Stimulated activated naive B cell treated with anti-CD40 and anti-IgM and Interleukin-4, amounts not matched to agents 10 μg/mL and 1 μg/mL and 100 μg/mL, for 72 hours (primary cell): ENCODE measurements at regions not wholly inside any gene's neighbourhood (a gene's known extent, or its start where the extent isn't known, plus 50 kb on each side); places are given as distances from the start of the nearest gene placed in this dataset.

Experiments used
- ATAC-seq, 2 donors: fragments of 150-1000 bp; cut with Tn5 transposase; replicated peaks; 2 replicates each; pipeline ENCODE4 v1.10.0; 2021; ENCODE audit warnings: moderate library complexity in 1 of 2
- DNase-seq: peaks from one replicate; pipeline ENCODE4 v3.0.0; 2021
- H3K27ac Mint-ChIP-seq: one replicate; pipeline ENCODE4 v1.8.0; 2022; ENCODE audit warnings: mild to moderate bottlenecking, mixed read lengths
- H3K27me3 Mint-ChIP-seq, 2 donors: one replicate each; pipeline ENCODE4 v1.8.0; 2022; ENCODE audit warnings: mixed read lengths in 2 of 2
- H3K36me3 Mint-ChIP-seq, 2 donors: one replicate each; pipeline ENCODE4 v1.8.0; 2022; ENCODE audit warnings: mixed read lengths in 2 of 2, mild to moderate bottlenecking in 1 of 2
- H3K4me1 Mint-ChIP-seq, 2 donors: one replicate each; pipeline ENCODE4 v1.8.0; 2022; ENCODE audit warnings: mixed read lengths in 2 of 2, mild to moderate bottlenecking in 1 of 2
- H3K4me3 Mint-ChIP-seq, 2 donors: one replicate each; pipeline ENCODE4 v1.8.0; 2022; ENCODE audit warnings: mild to moderate bottlenecking in 2 of 2, mixed read lengths in 2 of 2, moderate library complexity in 1 of 2
- H3K9me3 Mint-ChIP-seq, 2 donors: one replicate each; pipeline ENCODE4 v1.8.0; 2022; ENCODE audit warnings: mixed read lengths in 2 of 2, mild to moderate bottlenecking in 1 of 2

- ATAC-seq (no peak), DNase-seq (no peak)
- H3K27me3 Mint-ChIP-seq, result no peaks in the 10 kb centered on the region
- no peak overlapping the region for H3K4me3 Mint-ChIP-seq
- H3K4me1 Mint-ChIP-seq, result no peaks in the 10 kb centered on the region
- H3K9me3 Mint-ChIP-seq, result peaks cover 0 to 6% of the 10 kb centered on the region in 2 donors
- H3K27ac Mint-ChIP-seq, result no peak overlapping the region
- no peaks in the 10 kb centered on the region for H3K36me3 Mint-ChIP-seq
Measured at GRCh38 chr14:38752341-38752740, 350.7 kb downstream of the SEC23A start.

DNA sequence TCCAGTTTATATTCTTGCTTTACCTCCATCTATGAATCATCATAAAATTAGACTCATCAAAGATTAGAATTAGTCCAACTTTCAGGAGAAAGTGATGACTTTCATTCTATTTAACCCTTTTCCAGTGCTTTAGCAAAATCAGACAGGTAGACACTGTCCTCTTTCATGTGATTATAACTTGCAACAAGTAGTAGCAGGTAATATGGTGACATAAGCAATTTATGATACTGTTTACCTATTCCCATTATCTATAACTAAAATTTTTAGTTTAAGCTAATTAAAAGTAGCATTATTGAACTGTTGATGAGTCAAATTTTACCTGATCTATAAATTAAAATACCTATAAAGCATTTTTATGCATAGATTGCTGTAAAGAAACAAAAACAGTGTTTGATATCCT is 351.6 kb downstream of the SEC23A start:
- no peaks in the 10 kb centered on the region for H3K36me3 Mint-ChIP-seq
- ATAC-seq, result no peak
- no peak overlapping the region for H3K27ac Mint-ChIP-seq
- DNase-seq, result no peak
- H3K4me1 Mint-ChIP-seq, result no peaks in the 10 kb centered on the region
- no peak overlapping the region for H3K4me3 Mint-ChIP-seq
- H3K9me3 Mint-ChIP-seq, result peaks cover 0 to 6% of the 10 kb centered on the region in 2 donors
- H3K27me3 Mint-ChIP-seq, result no peaks in the 10 kb centered on the region

- Mint-ChIP-seq H3K27me3 (no peaks in the 10 kb centered on the region), H3K4me1 (no peaks in the 10 kb centered on the region), H3K27ac (no peak overlapping the region), H3K36me3 (no peaks in the 10 kb centered on the region), H3K9me3 (peaks cover 0 to 1% of the 10 kb centered on the region in 2 donors), H3K4me3 (no peak overlapping the region)
- no peak for ATAC-seq
- no peak for DNase-seq
Measured at GRCh38 chr14:38749936-38750335, 353.1 kb downstream of the SEC23A start.

GRCh38 chr14:38745861-38746260 is 357.2 kb downstream of the SEC23A start:
- no peak overlapping the region for H3K4me3 Mint-ChIP-seq
- no peak for ATAC-seq
- no peaks in the 10 kb centered on the region for H3K36me3 Mint-ChIP-seq
- peaks cover 1 to 5% of the 10 kb centered on the region in 2 donors for H3K4me1 Mint-ChIP-seq
- no peak for DNase-seq
- peaks cover 0 to 5% of the 10 kb centered on the region in 2 donors for H3K9me3 Mint-ChIP-seq
- no peak overlapping the region for H3K27ac Mint-ChIP-seq
- H3K27me3 Mint-ChIP-seq, result no peaks in the 10 kb centered on the region

- no peaks in the 10 kb centered on the region for H3K27me3 Mint-ChIP-seq
- H3K4me1 Mint-ChIP-seq, result peaks cover 1 to 5% of the 10 kb centered on the region in 2 donors
- peaks cover 0 to 5% of the 10 kb centered on the region in 2 donors for H3K9me3 Mint-ChIP-seq
- H3K27ac Mint-ChIP-seq, result no peak overlapping the region
- no peaks in the 10 kb centered on the region for H3K36me3 Mint-ChIP-seq
- DNase-seq (no peak), ATAC-seq (no peak)
- no peak overlapping the region for H3K4me3 Mint-ChIP-seq
Measured at GRCh38 chr14:38743966-38744584, 359.0 kb downstream of the SEC23A start.

- Mint-ChIP-seq H3K27ac (no peak overlapping the region), H3K27me3 (no peaks in the 10 kb centered on the region), H3K4me3 (no peak overlapping the region), H3K4me1 (no peaks in the 10 kb centered on the region), H3K36me3 (no peaks in the 10 kb centered on the region), H3K9me3 (peaks cover 0 to 3% of the 10 kb centered on the region in 2 donors)
- ATAC-seq (no peak), DNase-seq (no peak)
Measured at GRCh38 chr14:38737686-38738407, 365.2 kb downstream of the SEC23A start.

DNA sequence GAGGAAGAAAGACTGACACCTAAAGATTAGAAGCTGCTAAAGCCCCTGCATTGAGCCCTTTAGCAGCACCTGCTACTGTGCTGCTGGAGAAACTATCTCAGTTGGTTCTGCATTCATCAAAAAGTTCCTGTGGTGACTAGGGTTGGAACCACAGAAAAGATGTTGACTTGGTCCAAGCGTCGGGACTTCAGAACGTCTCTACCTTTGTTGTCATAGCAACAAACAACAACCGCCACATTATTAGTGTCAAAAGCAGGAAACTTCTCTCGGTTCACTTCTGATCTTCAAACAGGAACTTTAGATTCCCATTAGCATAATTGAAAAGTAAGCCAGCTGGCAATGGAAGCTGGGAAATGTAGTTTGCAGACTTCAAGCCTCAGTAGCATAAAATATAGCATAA is 368.0 kb downstream of the SEC23A start:
- Mint-ChIP-seq H3K27me3 (no peaks in the 10 kb centered on the region), H3K36me3 (no peaks in the 10 kb centered on the region), H3K27ac (no peak overlapping the region), H3K4me1 (no peaks in the 10 kb centered on the region), H3K9me3 (peaks cover 0 to 2% of the 10 kb centered on the region in 2 donors), H3K4me3 (no peak overlapping the region)
- ATAC-seq, result no peak
- no peak for DNase-seq

DNA sequence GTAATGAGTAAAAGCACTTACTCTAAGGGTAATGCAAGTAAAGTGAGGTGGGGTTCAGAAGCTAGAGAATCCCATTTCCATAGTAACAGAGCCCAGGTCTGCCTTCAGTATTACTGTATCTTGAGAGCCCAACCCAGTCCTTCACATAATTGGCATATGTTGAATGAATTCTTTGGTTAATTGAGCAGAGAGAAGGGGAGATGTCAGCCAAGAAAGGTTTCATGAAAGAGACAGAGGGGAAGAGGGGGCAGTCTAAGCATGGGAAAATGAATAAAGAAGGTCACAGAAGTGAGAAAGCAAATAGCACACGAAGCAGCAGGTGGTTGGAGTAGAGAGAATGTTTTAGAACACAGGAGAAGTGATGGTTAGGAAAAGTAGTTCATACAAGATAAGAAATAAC is 371.1 kb downstream of the SEC23A start:
- DNase-seq (no peak), ATAC-seq (no peak)
- Mint-ChIP-seq H3K27ac (no peak overlapping the region), H3K9me3 (peaks cover 0 to 2% of the 10 kb centered on the region in 2 donors), H3K4me3 (no peak overlapping the region), H3K36me3 (no peaks in the 10 kb centered on the region), H3K27me3 (no peaks in the 10 kb centered on the region), H3K4me1 (no peaks in the 10 kb centered on the region)

GRCh38 chr14:38730420-38730819 is 372.6 kb downstream of the SEC23A start:
- no peaks in the 10 kb centered on the region for H3K27me3 Mint-ChIP-seq
- H3K9me3 Mint-ChIP-seq, result peaks cover 0 to 2% of the 10 kb centered on the region in 2 donors
- no peak overlapping the region for H3K4me3 Mint-ChIP-seq
- ATAC-seq (no peak), DNase-seq (no peak)
- H3K4me1 Mint-ChIP-seq, result no peaks in the 10 kb centered on the region
- no peak overlapping the region for H3K27ac Mint-ChIP-seq
- no peaks in the 10 kb centered on the region for H3K36me3 Mint-ChIP-seq

DNA sequence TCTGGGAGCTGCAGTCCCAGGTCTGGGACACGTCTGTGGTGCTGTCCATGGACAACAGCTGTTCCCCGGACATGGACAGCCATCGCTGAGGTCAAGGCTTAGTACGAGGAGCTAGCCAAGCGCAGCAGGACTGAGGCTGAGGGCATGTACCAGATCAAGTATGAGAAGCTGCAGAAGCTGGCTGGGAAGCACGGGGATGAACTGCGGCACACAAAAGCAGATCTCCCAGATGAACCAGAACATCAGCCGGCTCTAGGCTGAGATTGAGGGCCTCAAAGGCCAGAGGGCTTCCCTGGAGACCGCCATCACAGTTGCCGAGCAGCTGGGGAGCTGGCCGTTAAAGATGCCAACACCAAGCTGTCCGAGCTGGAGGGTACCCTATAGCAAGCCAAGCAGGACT is 375.3 kb downstream of the SEC23A start:
- Mint-ChIP-seq H3K4me1 (no peaks in the 10 kb centered on the region), H3K27ac (no peak overlapping the region), H3K9me3 (no peaks in the 10 kb centered on the region), H3K4me3 (no peak overlapping the region), H3K27me3 (no peaks in the 10 kb centered on the region), H3K36me3 (no peaks in the 10 kb centered on the region)
- DNase-seq (no peak), ATAC-seq (no peak)

GRCh38 chr14:38724621-38725020 is 378.4 kb downstream of the SEC23A start:
- no peak overlapping the region for H3K4me3 Mint-ChIP-seq

DNA sequence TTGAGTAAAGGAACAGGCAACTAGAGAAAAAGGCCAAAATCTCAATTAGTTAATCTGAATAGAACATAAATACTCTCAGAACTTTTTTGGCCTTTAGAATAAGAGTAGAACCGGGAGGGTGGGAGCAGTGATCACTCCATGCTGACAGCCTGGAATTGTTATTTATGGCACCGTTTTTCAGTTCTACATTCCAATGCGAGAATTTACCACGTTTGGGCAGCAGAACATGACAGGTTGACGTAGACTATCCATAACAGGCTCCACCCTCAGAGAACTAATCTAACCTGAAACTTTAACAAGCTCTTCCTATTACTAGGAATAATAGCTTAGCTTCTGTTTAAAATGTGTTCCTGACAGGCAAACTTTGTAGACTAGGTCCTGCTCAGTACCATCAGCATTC is 379.1 kb downstream of the SEC23A start:
- DNase-seq (no peak), ATAC-seq (no peak)
- no peak overlapping the region for H3K27ac Mint-ChIP-seq
- H3K4me3 Mint-ChIP-seq, result no peak overlapping the region
- no peaks in the 10 kb centered on the region for H3K9me3 Mint-ChIP-seq
- H3K4me1 Mint-ChIP-seq, result no peaks in the 10 kb centered on the region
- no peaks in the 10 kb centered on the region for H3K36me3 Mint-ChIP-seq
- H3K27me3 Mint-ChIP-seq, result no peaks in the 10 kb centered on the region

More at GRCh38 chr14:38724621-38725020, 378.4 kb downstream of the SEC23A start:
- H3K9me3 Mint-ChIP-seq, result no peaks in the 10 kb centered on the region
- DNase-seq (no peak), ATAC-seq (no peak)
- no peak overlapping the region for H3K27ac Mint-ChIP-seq
- H3K36me3 Mint-ChIP-seq, result no peaks in the 10 kb centered on the region
- no peaks in the 10 kb centered on the region for H3K27me3 Mint-ChIP-seq
- no peaks in the 10 kb centered on the region for H3K4me1 Mint-ChIP-seq

DNA sequence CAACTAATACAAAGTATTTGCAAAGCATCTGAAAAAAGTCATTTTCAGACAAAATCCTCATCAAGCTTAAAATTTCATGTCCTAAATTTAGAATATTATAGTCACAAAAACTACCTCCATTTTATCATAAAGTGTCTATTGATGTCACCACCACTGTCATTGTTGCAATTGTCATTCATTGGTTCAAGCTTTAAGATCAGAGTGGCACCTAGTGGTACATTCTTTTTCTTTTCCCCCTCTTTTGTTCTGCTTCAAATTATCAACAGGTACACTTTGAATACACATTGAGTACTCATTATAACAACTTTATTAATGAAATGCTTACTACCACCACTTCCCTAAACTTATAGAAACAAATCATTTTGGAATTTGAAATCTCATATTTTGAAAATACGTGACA is 379.8 kb downstream of the SEC23A start:
- H3K36me3 Mint-ChIP-seq, result no peaks in the 10 kb centered on the region
- no peak overlapping the region for H3K27ac Mint-ChIP-seq
- no peak for DNase-seq
- H3K27me3 Mint-ChIP-seq, result no peaks in the 10 kb centered on the region
- no peaks in the 10 kb centered on the region for H3K4me1 Mint-ChIP-seq
- no peak overlapping the region for H3K4me3 Mint-ChIP-seq
- H3K9me3 Mint-ChIP-seq, result no peaks in the 10 kb centered on the region
- ATAC-seq, result no peak

GRCh38 chr14:38721822-38722431 is 381.1 kb downstream of the SEC23A start:
- Mint-ChIP-seq H3K27me3 (no peaks in the 10 kb centered on the region), H3K27ac (no peak overlapping the region), H3K9me3 (no peaks in the 10 kb centered on the region), H3K4me3 (no peak overlapping the region), H3K36me3 (no peaks in the 10 kb centered on the region), H3K4me1 (peaks cover 0 to 4% of the 10 kb centered on the region in 2 donors)
- ATAC-seq (peak; percentile 74 to 77), DNase-seq (peak; percentile 14)

- Mint-ChIP-seq H3K36me3 (no peaks in the 10 kb centered on the region), H3K9me3 (no peaks in the 10 kb centered on the region), H3K27me3 (no peaks in the 10 kb centered on the region), H3K4me3 (no peak overlapping the region), H3K4me1 (peaks cover 0 to 4% of the 10 kb centered on the region in 2 donors), H3K27ac (no peak overlapping the region)
- DNase-seq, result no peak
- ATAC-seq, result no peak
Measured at GRCh38 chr14:38718519-38718918, 384.5 kb downstream of the SEC23A start.
